HCT116 (cell line): ENCODE measurements at regions not wholly inside any gene's neighbourhood (a gene's known extent, or its start where the extent isn't known, plus 50 kb on each side); places are given as distances from the start of the nearest gene placed in this dataset.

Source experiments
- ATAC-seq: fragments of 200-7000 bp; cut with Tn5 transposase; 2 replicates; pipeline ENCODE4 v1.9.1; 2020; ENCODE audit warnings: mild to moderate bottlenecking, moderate library complexity
- BruUV-seq: library from RNA; stranded (reverse); fragments of 400-500 nt; replicated peaks from 2 replicates; lab custom pipeline; 2021; lab: Mats Ljungman, UMichigan
- CTCF ChIA-PET: fragments of 300-600 bp; sonication (Branson Sonifier 250); formaldehyde crosslinking; loops from one replicate; lab custom pipeline; 2021; ENCODE audit warnings: antibody characterized with exemption; lab: Charles Lee
- POLR2A ChIA-PET: fragments of 300-600, 350-600 bp; sonication (Branson Sonifier 250); formaldehyde crosslinking; loops from one replicate; lab custom pipeline; 2021; ENCODE audit warnings: antibody characterized with exemption; lab: Charles Lee
- RAD21 ChIA-PET, 2 experiments: fragments of 300-600 bp; sonication (Branson Sonifier 250); formaldehyde crosslinking; loops; one replicate each; lab custom pipeline; 2023; ENCODE audit warnings: low total read pairs in 2 of 2; ENCODE audit not compliant: uncharacterized antibody in 2 of 2, unreplicated experiment in 2 of 2, low non-redundant PET in 1 of 2; lab: Charles Lee
- DNase-seq: peaks from one replicate; pipeline ENCODE4 v3.0.0-alpha.2; 2010; ENCODE audit warnings: low read depth, low spot score
- H2AFZ ChIP-seq: fragments of 200-600 bp; shearing (Covaris generic), sonication (generic); 2 replicates; pipeline ENCODE4 v1.6.1; 2017; ENCODE audit warnings: low read depth, mixed run types, mixed read lengths, antibody characterized with exemption, low read length; ENCODE audit not compliant: poor library complexity, severe bottlenecking
- H3K27ac ChIP-seq: 2 replicates; pipeline ENCODE4 v1.5.1; 2012; ENCODE audit warnings: low read depth, low read length
- H3K27me3 ChIP-seq: fragments of 200-600 bp; sonication (generic); 2 replicates; pipeline ENCODE4 v1.6.1; 2016; ENCODE audit warnings: mixed run types, low read length, mixed read lengths; ENCODE audit not compliant: insufficient read depth
- H3K36me3 ChIP-seq, 2 experiments: fragments of 200-500 bp in 1 of 2; fragments of 200-600 bp in 1 of 2; sonication (Bioruptor generic) in 1 of 2; sonication (generic) in 1 of 2; 2 replicates each; pipeline versions ENCODE4 v1.5.1 to v1.6.1; 2014 to 2016; ENCODE audit warnings: low read length in 2 of 2, inconsistent platforms in 1 of 2, mixed read lengths in 1 of 2, mixed run types in 1 of 2; ENCODE audit not compliant: insufficient read depth in 2 of 2, control insufficient read depth in 1 of 2
- H3K4me1 ChIP-seq, 2 experiments: fragments of 200-600 bp in 1 of 2; sonication (generic) in 1 of 2; 2 replicates each; pipeline versions ENCODE4 v1.5.1 to v1.6.1; 2012 to 2017; ENCODE audit warnings: low read length in 2 of 2, inconsistent platforms in 1 of 2, mild to moderate bottlenecking in 1 of 2, mixed read lengths in 1 of 2, mixed run types in 1 of 2, moderate library complexity in 1 of 2; ENCODE audit not compliant: insufficient read depth in 2 of 2, control insufficient read depth in 1 of 2
- H3K4me2 ChIP-seq: fragments of 200-600 bp; sonication (generic); 2 replicates; pipeline ENCODE4 v1.6.1; 2017; ENCODE audit warnings: mixed run types, low read length, mixed read lengths
- H3K4me3 ChIP-seq, 2 experiments: fragments of 200-600 bp in 1 of 2; sonication (generic) in 1 of 2; replicated peaks in 1 of 2; 2 replicates each; pipeline ENCODE4 v1.5.1; 2011 to 2016; ENCODE audit warnings: low read length in 2 of 2, control low read depth in 1 of 2, low read depth in 1 of 2, mild to moderate bottlenecking in 1 of 2, mixed read lengths in 1 of 2, mixed run types in 1 of 2
- H3K79me2 ChIP-seq: fragments of 200-600 bp; sonication (generic); 2 replicates; pipeline ENCODE4 v1.6.1; 2017; ENCODE audit warnings: mild to moderate bottlenecking, mixed run types, low read length, moderate library complexity, mixed read lengths; ENCODE audit not compliant: insufficient read depth
- H3K9ac ChIP-seq: fragments of 200-600 bp; sonication (generic); 2 replicates; pipeline ENCODE4 v1.6.1; 2016; ENCODE audit warnings: low read length, mixed read lengths
- H3K9me2 ChIP-seq: fragments of 200-600 bp; sonication (generic), shearing (Covaris generic); 2 replicates; pipeline ENCODE4 v1.6.1; 2017; ENCODE audit warnings: mixed run types, mild to moderate bottlenecking, moderate library complexity; ENCODE audit not compliant: insufficient read depth
- H3K9me3 ChIP-seq, 2 experiments: fragments of 200-500 bp in 1 of 2; fragments of 200-600 bp in 1 of 2; sonication (Bioruptor generic) in 1 of 2; sonication (generic) in 1 of 2; 2 replicates each; pipeline ENCODE4 v1.6.1; 2014 to 2017; ENCODE audit warnings: low read length in 2 of 2, mixed read lengths in 2 of 2, inconsistent platforms in 1 of 2, low read depth in 1 of 2, mild to moderate bottlenecking in 1 of 2, mixed run types in 1 of 2, moderate library complexity in 1 of 2; ENCODE audit not compliant: control insufficient read depth in 1 of 2, insufficient read depth in 1 of 2
- H4K20me1 ChIP-seq: fragments of 200-600 bp; sonication (generic), shearing (Covaris generic); 2 replicates; pipeline ENCODE4 v1.6.1; 2017; ENCODE audit warnings: mixed run types, mild to moderate bottlenecking, moderate library complexity; ENCODE audit not compliant: insufficient read depth
- EZH2 ChIP-seq: fragments of 200-600 bp; sonication (generic); IDR thresholded peaks from 2 replicates; pipeline ENCODE4 v1.6.1; 2017; ENCODE audit warnings: antibody characterized with exemption, mixed run types
- POLR2A ChIP-seq: IDR thresholded peaks from 2 replicates; pipeline ENCODE4 v1.7.0; 2011; ENCODE audit warnings: borderline replicate concordance; ENCODE audit not compliant: insufficient read depth, insufficient read length; ENCODE audit errors: extremely low read depth
- POLR2AphosphoS5 ChIP-seq: IDR thresholded peaks from 2 replicates; pipeline ENCODE4 v1.6.1; 2011; ENCODE audit warnings: mild to moderate bottlenecking, low read depth, low read length, moderate library complexity
- REST ChIP-seq: IDR thresholded peaks from 2 replicates; pipeline ENCODE4 v1.6.1; 2012; ENCODE audit warnings: low read depth
- SIN3A ChIP-seq: IDR thresholded peaks from 2 replicates; pipeline ENCODE4 v1.6.1; 2012; ENCODE audit warnings: low read depth
- TCF7L2 ChIP-seq: IDR thresholded peaks from 2 replicates; pipeline ENCODE4 v1.7.0; 2011; ENCODE audit warnings: borderline replicate concordance, inconsistent platforms; ENCODE audit not compliant: insufficient read depth, insufficient read length; ENCODE audit errors: extremely low read depth
- intact Hi-C: fragments of 100-400 bp; cut with micrococcal nuclease; formaldehyde crosslinking; loops from 2 replicates; pipeline ENCODE4 v1.10.0; 2022
- TF ChIP-seq, protein P1 (sequence below): IDR thresholded peaks from 2 replicates; pipeline ENCODE4 v1.6.1; 2012
- TF ChIP-seq, protein P2 (sequence below): IDR thresholded peaks from 2 replicates; pipeline ENCODE4 v1.6.1; 2012

DNA sequence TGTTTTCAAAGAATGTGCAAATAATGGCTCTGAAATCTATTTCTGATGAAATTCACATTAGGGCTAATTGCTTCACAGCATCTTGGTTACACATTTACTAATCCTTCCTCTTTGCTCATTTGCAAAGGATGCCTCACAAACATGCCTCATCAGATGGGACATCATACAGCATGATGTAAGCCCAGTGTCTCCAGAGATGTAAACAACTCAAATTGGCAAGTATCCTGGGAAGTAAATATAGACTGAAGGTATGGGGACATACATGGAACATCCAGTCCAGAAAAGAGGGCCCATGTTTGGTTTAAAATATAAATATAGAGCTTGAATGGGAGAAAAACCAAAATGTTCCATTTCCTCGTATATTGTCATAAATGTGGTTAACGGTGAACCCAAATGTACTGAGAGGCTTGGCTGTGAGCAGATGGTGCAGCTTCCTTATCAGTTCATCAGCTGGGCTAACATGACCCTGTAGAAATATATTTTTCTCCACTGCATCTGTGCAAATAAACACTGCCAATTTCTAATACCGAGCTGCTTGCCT is 142.9 kb upstream of the NUDT7 start:
- Histone ChIP-seq H3K4me1 (no peaks in the 10 kb centered on the region), H3K9me2 (no peaks in the 10 kb centered on the region), H3K79me2 (no peaks in the 10 kb centered on the region), H3K9ac (no peak overlapping the region), H3K36me3 (no peaks in the 10 kb centered on the region), H3K4me2 (no peak overlapping the region), H3K9me3 (no peaks in the 10 kb centered on the region), H3K27ac (no peak overlapping the region), H2AFZ (no peak overlapping the region), H3K27me3 (peaks cover 30% of the 10 kb centered on the region), H4K20me1 (no peaks in the 10 kb centered on the region), H3K4me3 (no peak overlapping the region)
- TF ChIP-seq POLR2AphosphoS5 (no peak), SIN3A (no peak), REST (no peak), EZH2 (no peak), TCF7L2 (no peak), POLR2A (no peak)
- TF ChIP-seq, protein P1, sequence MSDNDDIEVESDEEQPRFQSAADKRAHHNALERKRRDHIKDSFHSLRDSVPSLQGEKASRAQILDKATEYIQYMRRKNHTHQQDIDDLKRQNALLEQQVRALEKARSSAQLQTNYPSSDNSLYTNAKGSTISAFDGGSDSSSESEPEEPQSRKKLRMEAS, result no peak
- TF ChIP-seq, protein P2, sequence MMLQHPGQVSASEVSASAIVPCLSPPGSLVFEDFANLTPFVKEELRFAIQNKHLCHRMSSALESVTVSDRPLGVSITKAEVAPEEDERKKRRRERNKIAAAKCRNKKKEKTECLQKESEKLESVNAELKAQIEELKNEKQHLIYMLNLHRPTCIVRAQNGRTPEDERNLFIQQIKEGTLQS, result no peak
- RAD21 ChIA-PET, result no interaction called here
- POLR2A ChIA-PET, result interaction anchor here (0.6 kb wide), 1 partner anchor 10 kb away, joined by 3 read pairs; no protein-coding TSS in a partner anchor
- no TSS peak for BruUV-seq
- DNase-seq (no peak), ATAC-seq (no peak)
- CTCF ChIA-PET, result interaction anchor here (1.0 kb wide), 1 partner anchor 343 kb away, joined by 3 read pairs; no protein-coding TSS in a partner anchor
- intact Hi-C loops, result no loop called here
